A549 (cell line): ENCODE measurements at regions not wholly inside any gene's neighbourhood (a gene's known extent, or its start where the extent isn't known, plus 50 kb on each side); places are given as distances from the start of the nearest gene placed in this dataset.
A peak's percentile ranks its signal among the peaks of the same experiment; 100 is the strongest.

Source experiments
- ATAC-seq, 2 experiments: fragments of 200-7000 bp in 1 of 2; fragments of >200 bp in 1 of 2; cut with Nextera tagmentation in 1 of 2; cut with Tn5 transposase in 1 of 2; 3 replicates each; pipeline versions ENCODE4 v1.8.0 to v1.9.1; 2018 to 2020; ENCODE audit warnings: mild to moderate bottlenecking in 1 of 2, moderate library complexity in 1 of 2
- CTCF ChIA-PET: fragments of 300-600 bp; sonication (Branson Sonifier 250); formaldehyde crosslinking; extraction: SDS; loops from one replicate; lab custom pipeline; 2021; ENCODE audit warnings: antibody characterized with exemption, inconsistent platforms; lab: Yijun Ruan, JAX
- POLR2A ChIA-PET: fragments of 350-600 bp; formaldehyde crosslinking; extraction: SDS; loops from one replicate; lab custom pipeline; 2021; ENCODE audit warnings: antibody characterized with exemption, inconsistent platforms; lab: Yijun Ruan, JAX
- DNase-seq, 2 experiments: peaks; one replicate each; pipeline versions ENCODE4 v3.0.0 to v3.0.0-alpha.2; 2011 to 2016; ENCODE audit warnings: low read depth in 1 of 2, low spot score in 1 of 2
- FAIRE-seq: peaks from 2 replicates; lab custom pipeline; 2011; peaks lifted over from hg19 to GRCh38; lab: Jason Lieb, UNC
- H3K27ac ChIP-seq, 2 experiments: fragments of >200 bp; sonication (Bioruptor Twin); formaldehyde crosslinking; 3 replicates each; pipeline ENCODE4 v1.5.1; 2016 to 2017
- H3K4me1 ChIP-seq: fragments of >200 bp; sonication (Bioruptor Twin); formaldehyde crosslinking; 3 replicates; pipeline ENCODE4 v1.6.1; 2016
- H3K4me2 ChIP-seq: fragments of >200 bp; sonication (Bioruptor Twin); formaldehyde crosslinking; 3 replicates; pipeline ENCODE4 v1.6.1; 2016
- H3K4me3 ChIP-seq: fragments of >200 bp; sonication (Bioruptor Twin); formaldehyde crosslinking; 3 replicates; pipeline ENCODE4 v1.5.1; 2016
- H3K9me3 ChIP-seq: fragments of >200 bp; sonication (Bioruptor Twin); formaldehyde crosslinking; 3 replicates; pipeline ENCODE4 v1.6.1; 2016
- BHLHE40 ChIP-seq: IDR thresholded peaks from 2 replicates; pipeline ENCODE4 v1.6.1; 2012; ENCODE audit warnings: low read depth, low read length, inconsistent platforms
- CBX2 ChIP-seq: fragments of 200-600 bp; sonication (generic); IDR thresholded peaks from 2 replicates; pipeline ENCODE4 v1.6.1; 2016; ENCODE audit warnings: low read depth, mild to moderate bottlenecking, borderline replicate concordance
- CBX8 ChIP-seq: fragments of 200-600 bp; sonication (generic); IDR thresholded peaks from 2 replicates; pipeline ENCODE4 v1.6.1; 2016
- EHF ChIP-seq: fragments of 250-450 bp; sonication (Bioruptor Pico); IDR thresholded peaks from 2 replicates; pipeline ENCODE4 v1.5.0; 2020; ENCODE audit warnings: mild to moderate bottlenecking
- FOSL2 ChIP-seq, 2 experiments: fragments of 450-650 bp in 1 of 2; fragments of >200 bp in 1 of 2; sonication (Bioruptor Twin) in 1 of 2; formaldehyde crosslinking; IDR thresholded peaks; 2 replicates each; pipeline versions ENCODE4 v1.5.0 to v1.6.1; 2016 to 2020; ENCODE audit warnings: mild to moderate bottlenecking in 1 of 2, moderate library complexity in 1 of 2
- HDAC2 ChIP-seq: fragments of 200-600 bp; sonication (generic); IDR thresholded peaks from 2 replicates; pipeline ENCODE4 v1.6.1; 2016
- HEYL ChIP-seq: fragments of 250-450 bp; sonication (Bioruptor Pico); IDR thresholded peaks from 2 replicates; pipeline ENCODE4 v1.8.0; 2021; ENCODE audit warnings: mild to moderate bottlenecking, moderate library complexity
- HOXA7 ChIP-seq: fragments of 250-450 bp; sonication (Bioruptor Pico); IDR thresholded peaks from 2 replicates; pipeline ENCODE4 v1.5.0; 2020; ENCODE audit warnings: mild to moderate bottlenecking, moderate library complexity
- HOXB5 ChIP-seq: fragments of 250-450 bp; sonication (Bioruptor Pico); IDR thresholded peaks from 2 replicates; pipeline ENCODE4 v1.5.0; 2020; ENCODE audit warnings: mild to moderate bottlenecking, moderate library complexity
- JUN ChIP-seq, 2 experiments: fragments of >200 bp; sonication (Bioruptor Twin); formaldehyde crosslinking; IDR thresholded peaks; 2 replicates in 1 of 2; 3 replicates in 1 of 2; pipeline ENCODE4 v1.6.1; 2016 to 2017
- JUNB ChIP-seq: fragments of >200 bp; sonication (Bioruptor Twin); formaldehyde crosslinking; IDR thresholded peaks from 2 replicates; pipeline ENCODE4 v1.6.1; 2016
- NFE2L2 ChIP-seq: fragments of 150-350 bp; conservative IDR thresholded peaks from 2 replicates; pipeline ENCODE4 v1.6.1; 2014; ENCODE audit warnings: low read length
- NPAS2 ChIP-seq: fragments of 250-450 bp; sonication (Bioruptor Pico); IDR thresholded peaks from 2 replicates; pipeline ENCODE4 v1.8.0; 2022; ENCODE audit warnings: mild to moderate bottlenecking, moderate library complexity, borderline replicate concordance
- RAD21 ChIP-seq, 2 experiments: fragments of >200 bp in 1 of 2; sonication (Bioruptor Twin) in 1 of 2; formaldehyde crosslinking in 1 of 2; IDR thresholded peaks in 1 of 2; conservative IDR thresholded peaks in 1 of 2; 2 replicates in 1 of 2; 3 replicates in 1 of 2; pipeline ENCODE4 v1.6.1; 2012 to 2018; ENCODE audit warnings: inconsistent platforms in 1 of 2
- RARB ChIP-seq: fragments of 250-450 bp; sonication (Bioruptor Pico); IDR thresholded peaks from 2 replicates; pipeline ENCODE4 v1.8.0; 2021; ENCODE audit warnings: mild to moderate bottlenecking, moderate library complexity
- RNF2 ChIP-seq: fragments of 200-600 bp; sonication (generic); IDR thresholded peaks from 2 replicates; pipeline ENCODE4 v1.6.1; 2016; ENCODE audit warnings: low read depth, mild to moderate bottlenecking, antibody characterized with exemption, moderate library complexity, borderline replicate concordance
- SREBF2 ChIP-seq: fragments of 450-650 bp; IDR thresholded peaks from 2 replicates; pipeline ENCODE4 v1.6.1; 2014; ENCODE audit warnings: mild to moderate bottlenecking, moderate library complexity
- ZSCAN20 ChIP-seq: fragments of 250-450 bp; sonication (Bioruptor Pico); IDR thresholded peaks from 2 replicates; pipeline ENCODE4 v1.8.0; 2022; ENCODE audit warnings: mild to moderate bottlenecking, moderate library complexity
- WGBS: methylation state at CpG from one replicate; pipeline ENCODE4 v1.1.6; 2017; ENCODE audit errors: missing lambda C conversion rate; 5-methylcytosine and 5-hydroxymethylcytosine counted together
- TF ChIP-seq, protein P1 (sequence below): fragments of 250-450 bp; sonication (Bioruptor Pico); IDR thresholded peaks from 2 replicates; pipeline ENCODE4 v1.5.0; 2021; ENCODE audit warnings: mild to moderate bottlenecking, moderate library complexity, borderline replicate concordance
- TF ChIP-seq, protein P2 (sequence below): fragments of >200 bp; sonication (Bioruptor Twin); formaldehyde crosslinking; IDR thresholded peaks from 3 replicates; pipeline ENCODE4 v1.5.1; 2016
- TF ChIP-seq, protein P3 (sequence below): IDR thresholded peaks from 2 replicates; pipeline ENCODE4 v1.6.1; 2012; ENCODE audit warnings: low read depth, borderline replicate concordance

DNA sequence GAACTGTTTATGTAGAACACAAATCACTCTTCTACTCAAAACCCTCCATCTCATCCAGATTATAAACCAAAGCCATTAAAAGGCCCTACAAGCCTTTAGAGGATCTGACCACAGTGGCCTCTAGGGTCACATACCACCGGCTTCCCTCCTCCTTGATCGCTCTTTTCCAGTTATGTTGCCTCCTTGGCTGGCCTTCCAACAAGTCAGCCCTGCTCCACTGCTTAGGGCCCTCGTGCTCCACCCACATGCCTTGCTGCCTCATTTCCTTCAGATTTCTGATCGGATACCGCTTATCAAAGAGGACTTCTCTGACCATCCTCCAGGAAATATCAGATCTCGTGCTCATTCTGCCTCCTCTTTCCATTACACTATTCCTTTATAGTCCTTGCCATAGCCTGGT lies 139.4 kb upstream of the RAI14 start:
- CTCF ChIA-PET = interaction anchor here (1.1 to 1.2 kb wide), 2 partner anchors 30 to 31 kb away, joined by 3 read pairs; no protein-coding TSS in a partner anchor
- WGBS = 87% methylated on average over 6 of the region's 6 CpGs
- peaks cover 21% of the 10 kb centered on the region for H3K4me1 ChIP-seq
- FAIRE-seq (no peak), ATAC-seq (peak in 1 of 2 experiments; percentile 32; a peak in 1 of 6 replicates), DNase-seq (no peak)
- H3K4me2 ChIP-seq = peak overlapping the region; percentile 32; the same call in 2 of the 3 replicates
- H3K9me3 ChIP-seq = no peaks in the 10 kb centered on the region
- no peak for TF ChIP-seq JUN (IDR thresholded peaks at IDR 0.05)
- TF ChIP-seq, protein P1, sequence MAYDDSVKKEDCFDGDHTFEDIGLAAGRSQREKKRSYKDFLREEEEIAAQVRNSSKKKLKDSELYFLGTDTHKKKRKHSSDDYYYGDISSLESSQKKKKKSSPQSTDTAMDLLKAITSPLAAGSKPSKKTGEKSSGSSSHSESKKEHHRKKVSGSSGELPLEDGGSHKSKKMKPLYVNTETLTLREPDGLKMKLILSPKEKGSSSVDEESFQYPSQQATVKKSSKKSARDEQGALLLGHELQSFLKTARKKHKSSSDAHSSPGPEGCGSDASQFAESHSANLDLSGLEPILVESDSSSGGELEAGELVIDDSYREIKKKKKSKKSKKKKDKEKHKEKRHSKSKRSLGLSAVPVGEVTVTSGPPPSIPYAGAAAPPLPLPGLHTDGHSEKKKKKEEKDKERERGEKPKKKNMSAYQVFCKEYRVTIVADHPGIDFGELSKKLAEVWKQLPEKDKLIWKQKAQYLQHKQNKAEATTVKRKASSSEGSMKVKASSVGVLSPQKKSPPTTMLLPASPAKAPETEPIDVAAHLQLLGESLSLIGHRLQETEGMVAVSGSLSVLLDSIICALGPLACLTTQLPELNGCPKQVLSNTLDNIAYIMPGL (CRISPR knock-in tag) = no peak
- peak overlapping the region in 1 of 2 experiments; percentile 18; a peak in 1 of 6 replicates for H3K27ac ChIP-seq
- POLR2A ChIA-PET = no interaction called here
- H3K4me3 ChIP-seq = no peak overlapping the region

DNA sequence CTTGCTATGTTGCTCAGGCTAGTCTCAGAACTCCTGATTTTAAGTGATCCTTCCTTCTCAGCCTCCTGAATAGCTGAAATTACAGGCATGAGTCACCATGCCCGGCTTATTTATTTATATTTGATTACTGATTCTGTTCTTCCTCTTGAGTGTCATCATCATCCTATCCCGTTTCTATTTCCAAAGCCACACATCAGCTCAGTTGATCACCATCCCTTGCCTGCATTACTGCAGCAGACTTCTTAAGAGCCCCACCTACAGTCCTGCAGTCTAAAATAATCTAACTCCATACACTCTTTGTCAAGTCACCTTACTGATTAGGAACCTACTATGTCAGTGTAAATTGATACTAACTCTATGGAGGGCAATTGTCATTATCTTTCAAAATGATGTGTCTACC lies 138.9 kb upstream of the RAI14 start:
- Histone ChIP-seq H3K4me2 (peak overlapping the region; percentile 32), H3K9me3 (no peaks in the 10 kb centered on the region), H3K27ac (no peak overlapping the region), H3K4me1 (peaks cover 17% of the 10 kb centered on the region), H3K4me3 (no peak overlapping the region)
- DNase-seq (peak in 1 of 2 experiments; percentile 56), FAIRE-seq (no peak), ATAC-seq (peak; percentile 24 to 79; a peak in 4 of 6 replicates)
- 0% methylated on average over 2 of the region's 2 CpGs for WGBS
- CTCF ChIA-PET = interaction anchor here (1.2 kb wide), 1 partner anchor 30 kb away, joined by 3 read pairs; no protein-coding TSS in a partner anchor
- TF ChIP-seq NFE2L2 (no peak), CBX2 (no peak), ZSCAN20 (no peak), RAD21 (conservative IDR thresholded peaks at IDR 0.05 in 1 of 2, IDR thresholded peaks at IDR 0.05 in 1 of 2) (peak in 1 of 2 experiments; percentile 11; a peak in 1 of 5 replicates), NPAS2 (no peak), SREBF2 (no peak), FOSL2 (IDR thresholded peaks at IDR 0.05) (0 out of 2 replicates have a peak, but pooled peaks have one; percentile 8), FOSL2 (CRISPR knock-in tag; IDR thresholded peaks at IDR 0.05) (peak; percentile 81), JUNB (0 out of 2 replicates have a peak, but pooled peaks have one; percentile 14)
- TF ChIP-seq, protein P1 (CRISPR knock-in tag) = no peak
- TF ChIP-seq, protein P2, sequence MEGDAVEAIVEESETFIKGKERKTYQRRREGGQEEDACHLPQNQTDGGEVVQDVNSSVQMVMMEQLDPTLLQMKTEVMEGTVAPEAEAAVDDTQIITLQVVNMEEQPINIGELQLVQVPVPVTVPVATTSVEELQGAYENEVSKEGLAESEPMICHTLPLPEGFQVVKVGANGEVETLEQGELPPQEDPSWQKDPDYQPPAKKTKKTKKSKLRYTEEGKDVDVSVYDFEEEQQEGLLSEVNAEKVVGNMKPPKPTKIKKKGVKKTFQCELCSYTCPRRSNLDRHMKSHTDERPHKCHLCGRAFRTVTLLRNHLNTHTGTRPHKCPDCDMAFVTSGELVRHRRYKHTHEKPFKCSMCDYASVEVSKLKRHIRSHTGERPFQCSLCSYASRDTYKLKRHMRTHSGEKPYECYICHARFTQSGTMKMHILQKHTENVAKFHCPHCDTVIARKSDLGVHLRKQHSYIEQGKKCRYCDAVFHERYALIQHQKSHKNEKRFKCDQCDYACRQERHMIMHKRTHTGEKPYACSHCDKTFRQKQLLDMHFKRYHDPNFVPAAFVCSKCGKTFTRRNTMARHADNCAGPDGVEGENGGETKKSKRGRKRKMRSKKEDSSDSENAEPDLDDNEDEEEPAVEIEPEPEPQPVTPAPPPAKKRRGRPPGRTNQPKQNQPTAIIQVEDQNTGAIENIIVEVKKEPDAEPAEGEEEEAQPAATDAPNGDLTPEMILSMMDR = 0 out of 3 replicates have a peak, but pooled peaks have one; percentile 7
- POLR2A ChIA-PET = no interaction called here

DNA sequence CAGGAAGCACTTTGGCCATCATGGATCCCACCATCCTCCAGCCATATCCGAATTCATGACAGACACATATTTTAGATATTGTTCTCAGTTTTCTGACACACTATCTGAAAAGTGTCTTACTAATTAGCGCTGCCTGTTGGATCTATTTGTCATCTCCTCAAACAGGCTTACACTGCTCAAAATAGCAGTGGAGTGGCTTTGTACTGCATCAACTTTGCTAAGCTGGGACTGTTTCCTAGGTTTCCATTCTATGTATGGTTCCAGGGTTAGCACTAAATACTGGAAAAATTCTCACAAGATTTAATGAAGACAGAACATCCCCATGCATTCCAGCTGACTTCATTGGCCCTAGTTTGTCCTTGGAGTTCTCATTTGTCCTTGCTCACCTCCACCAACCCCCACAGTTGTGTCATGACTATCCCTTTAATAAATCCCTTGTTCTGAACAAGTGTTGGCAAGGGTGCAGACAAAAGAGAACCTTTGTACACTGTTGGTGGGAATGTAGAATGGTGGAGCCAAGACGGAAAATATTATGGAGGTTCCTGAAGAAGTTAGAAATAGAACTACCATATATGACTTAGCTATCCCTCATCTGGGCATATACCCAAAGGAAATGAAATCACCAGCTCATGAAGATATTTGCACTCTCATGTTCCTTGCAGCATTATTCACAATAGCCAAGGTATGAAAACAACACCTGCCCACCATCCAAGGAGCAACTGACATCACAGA lies 136.5 kb upstream of the RAI14 start:
- no peak for DNase-seq
- no peak overlapping the region for H3K4me3 ChIP-seq
- CTCF ChIA-PET = interaction anchor here (0.8 to 2.1 kb wide), 5 partner anchors 8 to 379 kb away, joined by 3 to 14 read pairs (median 5); no protein-coding TSS in a partner anchor
- WGBS = 39% methylated on average over 3 of the region's 3 CpGs
- POLR2A ChIA-PET = no interaction called here
- no peak for ATAC-seq
- H3K4me2 ChIP-seq = no peak overlapping the region
- FAIRE-seq = no peak
- H3K9me3 ChIP-seq = no peaks in the 10 kb centered on the region
- peaks cover 38% of the 10 kb centered on the region for H3K4me1 ChIP-seq
- H3K27ac ChIP-seq = no peak overlapping the region
- TF ChIP-seq RNF2 = no peak
- TF ChIP-seq CBX2 = no peak
- TF ChIP-seq HDAC2 = no peak
- no peak for TF ChIP-seq CBX8
- TF ChIP-seq EHF (CRISPR knock-in tag) = no peak
- TF ChIP-seq HEYL (CRISPR knock-in tag) = no peak
- no peak for TF ChIP-seq HOXB5 (CRISPR knock-in tag)
- TF ChIP-seq NFE2L2 = no peak
- TF ChIP-seq, protein P3, sequence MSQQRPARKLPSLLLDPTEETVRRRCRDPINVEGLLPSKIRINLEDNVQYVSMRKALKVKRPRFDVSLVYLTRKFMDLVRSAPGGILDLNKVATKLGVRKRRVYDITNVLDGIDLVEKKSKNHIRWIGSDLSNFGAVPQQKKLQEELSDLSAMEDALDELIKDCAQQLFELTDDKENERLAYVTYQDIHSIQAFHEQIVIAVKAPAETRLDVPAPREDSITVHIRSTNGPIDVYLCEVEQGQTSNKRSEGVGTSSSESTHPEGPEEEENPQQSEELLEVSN = no peak
- TF ChIP-seq HOXA7 = no peak
- no peak for TF ChIP-seq BHLHE40
- no peak for TF ChIP-seq RARB (CRISPR knock-in tag)
